SKM-1 (cell line): ENCODE measurements at regions not wholly inside any gene's neighbourhood (a gene's known extent, or its start where the extent isn't known, plus 50 kb on each side); places are given as distances from the start of the nearest gene placed in this dataset.

Source experiments
- DNase-seq: peaks from one replicate; lab custom pipeline; 2025; ENCODE audit not compliant: unreplicated experiment; lab: John Stamatoyannopoulos, UW

DNA sequence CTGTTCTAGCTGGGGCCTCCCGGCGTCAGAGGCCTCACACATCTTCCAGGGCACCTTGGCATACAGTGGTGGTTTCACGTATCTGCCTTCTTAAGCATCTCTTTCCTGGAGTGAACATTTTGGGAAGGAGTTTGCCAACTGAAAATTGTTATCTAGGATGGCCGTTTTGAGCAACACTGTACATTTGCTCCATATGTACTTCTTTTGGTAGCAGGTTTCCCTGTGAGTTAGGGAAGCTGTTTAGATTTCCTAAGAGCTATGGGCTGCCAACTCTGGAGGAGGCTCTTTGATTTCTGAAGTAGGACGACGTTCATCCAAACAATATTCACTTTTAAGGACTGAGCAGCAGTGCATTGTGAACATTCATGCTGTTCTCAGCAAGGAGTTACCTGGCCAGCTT, 665.9 kb downstream of the SQOR start:
- no peak for DNase-seq

DNA sequence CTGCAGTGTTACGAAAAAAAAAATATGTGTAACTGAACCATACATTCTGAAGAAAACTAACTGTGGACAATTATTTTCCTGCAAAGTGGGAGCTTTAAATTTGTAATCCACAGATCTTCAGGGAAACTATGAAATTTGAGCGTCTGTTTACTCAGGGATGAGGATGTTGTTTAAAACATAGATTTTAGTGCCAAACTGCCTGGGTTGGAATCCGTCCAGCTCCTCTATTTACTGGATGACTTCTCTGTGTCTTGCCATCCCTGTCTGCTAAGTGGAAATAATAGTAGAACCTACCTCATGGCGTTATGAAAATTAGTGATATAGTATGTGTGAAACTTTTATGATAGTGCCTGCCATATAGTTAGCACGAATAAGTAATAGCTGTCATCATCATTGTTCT, 666.5 kb downstream of the SQOR start:
- no peak for DNase-seq

DNA sequence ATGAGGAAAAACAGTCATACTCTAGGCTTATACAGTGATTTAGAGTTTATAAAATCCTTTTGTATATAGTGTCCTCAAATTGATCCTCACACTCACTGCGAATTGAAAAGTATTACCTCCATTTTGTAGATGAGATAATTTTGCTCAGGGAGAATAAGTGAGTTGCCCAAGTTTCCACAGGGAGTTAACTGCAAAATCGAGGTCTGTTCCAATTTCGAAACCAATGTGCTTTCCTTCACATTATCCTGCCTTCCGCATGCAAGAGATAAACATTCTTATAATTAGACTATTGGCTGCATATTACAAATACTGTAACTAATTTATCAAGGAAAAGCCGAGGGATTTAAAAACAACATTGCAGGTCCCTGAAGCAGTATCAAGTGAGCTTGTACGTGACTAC, 667.0 kb downstream of the SQOR start:
- no peak for DNase-seq

DNA sequence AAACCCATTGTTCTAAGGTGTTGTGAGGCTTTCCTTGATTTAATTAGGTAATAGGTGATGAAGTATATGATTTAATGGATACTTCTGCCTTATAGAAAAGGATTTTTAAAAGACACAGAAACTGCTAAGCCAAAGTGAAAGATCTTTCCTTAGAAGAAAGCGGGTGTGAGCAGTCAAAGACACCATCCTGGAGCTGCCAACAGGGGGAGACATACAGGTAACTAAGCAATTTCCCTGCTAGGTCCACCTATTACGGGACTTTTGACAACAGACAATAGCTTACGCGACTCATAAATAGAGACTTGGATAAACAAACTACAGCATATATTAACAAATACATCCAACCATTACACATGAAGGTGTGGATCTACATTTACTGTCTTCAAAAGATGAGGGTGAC, 669.5 kb downstream of the SQOR start:
- peak; percentile 3 for DNase-seq

DNA sequence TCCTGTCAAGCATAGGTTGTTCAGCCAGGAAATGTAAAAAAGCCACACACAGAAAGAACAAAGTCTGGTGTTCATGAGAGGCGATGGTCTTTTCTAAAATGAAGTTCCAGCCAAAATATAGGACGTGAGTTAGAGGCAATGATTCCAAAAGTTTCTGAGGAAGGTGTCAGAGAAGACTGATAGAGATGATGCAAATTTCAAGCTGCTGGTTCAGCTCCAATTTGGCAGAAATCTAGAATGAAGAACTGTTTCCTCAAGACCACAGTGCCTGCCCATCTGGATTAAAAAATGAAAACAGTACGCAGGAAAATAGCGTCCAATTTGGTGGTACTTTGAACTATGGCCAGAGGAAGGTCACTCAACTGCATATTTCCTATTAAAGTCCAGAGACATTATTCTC, 672.9 kb downstream of the SQOR start:
- DNase-seq, result no peak

DNA sequence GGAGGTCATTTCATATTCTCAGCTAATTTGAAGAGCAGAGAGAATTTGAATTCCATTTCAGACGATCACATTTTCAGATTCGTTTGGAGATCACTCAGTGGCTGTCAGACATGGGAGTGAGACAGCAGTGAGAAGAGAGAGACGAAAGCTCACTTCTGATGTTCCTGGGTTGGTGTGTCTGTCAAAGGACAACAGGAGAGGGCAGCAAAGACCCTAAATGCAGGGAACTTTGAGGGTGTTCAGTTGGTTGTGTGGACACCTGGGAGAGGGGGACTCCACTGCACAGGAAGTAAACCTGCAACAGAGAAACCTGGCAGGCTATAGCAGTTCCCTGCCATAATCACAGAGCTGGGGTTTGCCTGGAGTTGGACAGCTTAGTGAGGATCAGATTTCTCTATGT, 675.1 kb downstream of the SQOR start:
- no peak for DNase-seq

DNA sequence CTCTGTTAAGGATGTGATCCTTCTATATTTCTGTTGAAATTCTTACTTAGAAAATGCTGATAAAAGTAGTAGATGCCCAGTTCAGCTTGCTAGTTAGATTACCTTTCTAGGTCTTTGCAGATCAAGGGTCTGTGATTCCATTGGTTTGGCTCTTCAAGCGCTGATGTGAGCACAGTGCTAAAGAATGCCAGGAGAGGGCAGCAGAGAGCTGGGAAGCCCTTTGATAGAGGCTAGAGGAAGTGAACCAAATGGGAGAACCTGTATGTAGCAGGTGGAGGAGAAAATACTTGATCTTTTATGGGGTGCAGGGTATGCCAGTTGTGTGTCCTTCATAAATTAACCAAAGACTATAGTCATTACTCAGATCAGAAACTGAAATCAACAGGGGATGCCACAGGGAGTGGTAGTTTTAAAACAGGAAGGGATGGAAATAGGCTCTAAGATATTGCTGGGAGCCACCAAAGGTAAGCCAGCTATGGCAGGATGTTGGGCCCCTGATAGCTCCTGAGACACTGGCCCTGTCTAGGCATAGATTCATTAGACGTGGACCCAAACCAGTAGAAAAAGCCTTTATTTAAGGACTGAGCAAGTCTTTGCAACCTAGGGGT, 677.4 kb downstream of the SQOR start:
- peak; percentile 59 for DNase-seq

DNA sequence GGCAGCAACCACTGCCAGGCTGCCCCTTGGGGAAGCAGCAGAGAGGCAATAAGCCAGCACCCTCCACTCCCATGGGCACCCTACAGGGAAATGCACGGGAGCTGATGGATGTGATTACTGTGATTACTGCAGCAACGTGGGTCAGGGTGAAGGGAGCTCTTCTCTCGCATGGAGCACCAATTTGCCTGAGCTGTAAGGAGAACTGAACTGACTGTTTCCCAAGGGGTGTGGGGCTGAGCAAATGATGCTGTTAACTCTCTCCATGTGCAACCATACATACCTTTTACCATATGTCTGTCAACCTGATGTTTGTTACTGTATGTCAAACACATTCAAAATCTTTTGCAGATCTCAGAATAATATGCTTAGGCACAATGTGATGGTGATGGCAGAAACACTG, 680.6 kb downstream of the SQOR start:
- no peak for DNase-seq

DNA sequence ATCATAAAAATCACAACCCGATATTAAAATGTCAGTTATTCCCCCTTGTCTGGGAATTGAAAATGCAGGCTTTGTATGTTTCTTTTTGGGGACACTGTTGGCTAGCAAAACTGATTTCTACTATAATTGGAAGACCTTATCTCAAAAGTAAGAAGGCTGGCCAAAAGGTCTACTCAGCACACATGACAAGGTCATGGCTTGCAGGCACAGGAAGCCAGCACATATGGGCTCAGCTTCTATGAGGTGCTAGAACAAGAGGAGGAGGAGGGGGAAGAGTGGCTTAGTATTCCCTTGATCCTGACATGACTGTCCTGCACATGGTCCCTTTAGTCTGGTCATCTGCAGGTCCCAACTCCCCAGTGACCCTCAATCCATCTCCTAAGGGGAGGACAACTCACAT, 681.2 kb downstream of the SQOR start:
- DNase-seq, result no peak

DNA sequence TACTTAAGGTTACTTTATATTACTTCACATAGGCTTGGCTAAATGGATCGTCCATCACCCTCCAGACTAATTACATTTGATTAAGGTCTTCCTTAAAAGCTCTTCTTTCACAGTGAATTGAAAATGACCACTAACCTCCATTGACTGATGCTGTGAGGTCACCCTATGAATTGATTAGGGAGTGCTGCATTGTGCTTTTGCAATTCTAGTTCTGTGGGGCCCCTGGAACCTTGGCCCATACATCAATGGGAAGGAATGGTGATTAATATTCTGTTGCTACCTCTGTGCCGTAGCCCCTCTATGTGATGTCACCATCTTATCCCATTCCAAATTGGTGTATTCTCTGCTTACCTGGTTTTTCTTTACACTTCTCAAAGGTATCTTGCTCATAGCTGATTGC, 682.2 kb downstream of the SQOR start:
- DNase-seq, result no peak

DNA sequence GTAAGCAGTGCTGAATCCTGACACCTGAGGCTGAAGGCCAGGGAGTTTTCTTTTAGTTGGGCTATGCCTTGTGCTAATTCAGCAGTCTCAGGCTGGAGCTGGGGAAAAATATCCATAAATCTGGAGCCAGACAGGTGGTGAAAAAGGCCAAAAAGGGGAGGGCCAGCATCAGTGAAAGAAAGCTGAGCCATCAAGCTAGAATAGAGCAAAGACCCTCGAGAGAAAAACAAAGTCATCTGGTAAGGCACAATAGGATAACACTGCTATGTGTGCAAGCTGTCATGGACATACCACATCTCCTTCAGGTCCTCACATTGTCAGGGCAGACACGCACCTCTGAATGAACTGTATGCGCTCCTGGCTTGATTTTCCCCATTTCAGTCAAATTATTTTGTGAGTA, 687.9 kb downstream of the SQOR start:
- no peak for DNase-seq

DNA sequence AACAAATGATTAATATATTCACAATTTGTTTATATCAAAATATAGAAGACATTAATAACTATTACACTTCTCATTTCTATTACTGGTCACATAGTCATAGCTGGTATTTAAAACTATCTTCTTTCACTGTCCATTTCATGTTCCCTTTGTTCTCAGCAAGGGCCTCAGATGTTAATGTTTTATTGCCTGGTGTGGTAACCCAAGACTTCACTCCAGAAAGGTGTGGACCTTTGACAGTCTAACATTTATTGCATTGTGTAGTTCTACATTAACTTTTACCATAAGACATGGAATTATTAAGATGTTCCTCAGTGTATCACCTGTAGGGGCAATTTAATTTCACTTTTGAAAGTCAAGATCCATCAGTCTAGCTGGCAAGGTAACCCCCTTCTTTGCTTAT, 691.3 kb downstream of the SQOR start:
- no peak for DNase-seq

DNA sequence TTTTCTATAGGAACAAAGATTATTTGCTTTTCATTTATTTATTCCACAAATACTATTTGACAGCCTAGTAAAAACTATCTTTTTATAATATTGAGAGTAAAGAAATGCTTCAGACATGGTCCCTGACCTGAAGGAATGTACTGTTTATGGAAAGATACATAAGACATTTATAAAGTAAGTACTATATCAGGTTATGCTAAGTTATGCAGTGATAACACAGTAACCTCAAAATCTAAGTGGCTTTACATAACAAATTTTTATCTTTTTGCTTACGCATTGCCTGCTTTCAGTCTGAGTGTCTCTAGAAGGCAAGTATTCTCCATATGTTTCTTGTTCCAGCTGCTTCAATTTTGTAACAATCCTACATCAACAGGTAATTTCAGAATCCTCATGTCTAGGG, 694.0 kb downstream of the SQOR start:
- no peak for DNase-seq

DNA sequence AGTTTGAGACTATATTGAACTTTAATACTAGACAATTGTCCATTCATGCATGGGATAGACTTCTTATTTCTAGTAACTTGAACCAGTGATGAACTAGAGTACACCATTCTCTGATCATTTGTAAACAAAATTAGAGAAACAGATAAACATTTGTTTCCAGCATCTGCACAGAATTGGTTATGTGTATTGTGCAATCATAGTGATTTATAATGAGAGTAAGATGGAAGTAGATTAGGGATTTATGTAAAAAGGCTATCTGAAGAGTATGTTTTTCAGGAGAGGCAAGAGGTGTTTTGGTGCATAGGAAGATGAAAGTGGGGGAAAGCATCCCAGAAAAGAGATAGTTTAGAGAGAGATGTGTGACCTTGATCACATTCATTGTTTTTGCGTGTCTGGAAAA, 695.0 kb downstream of the SQOR start:
- DNase-seq, result no peak

DNA sequence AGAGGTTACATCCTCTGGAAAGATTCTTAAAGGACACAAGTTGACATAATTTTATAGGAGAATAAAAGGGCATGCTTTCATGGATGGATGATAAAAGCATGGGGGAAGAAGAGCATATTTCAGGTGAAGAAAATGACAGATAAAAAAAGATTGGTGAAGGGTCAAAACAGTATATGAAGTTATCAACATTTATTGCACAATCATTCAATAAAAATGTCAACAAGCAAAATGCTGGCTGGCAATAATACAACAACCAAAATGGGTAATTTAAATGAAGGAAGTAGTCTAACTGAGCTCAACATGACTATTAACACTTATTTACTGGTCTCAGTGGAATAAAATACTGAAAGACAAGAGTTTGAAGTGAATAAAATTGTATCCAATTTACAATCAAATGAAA, 696.7 kb downstream of the SQOR start:
- no peak for DNase-seq

DNA sequence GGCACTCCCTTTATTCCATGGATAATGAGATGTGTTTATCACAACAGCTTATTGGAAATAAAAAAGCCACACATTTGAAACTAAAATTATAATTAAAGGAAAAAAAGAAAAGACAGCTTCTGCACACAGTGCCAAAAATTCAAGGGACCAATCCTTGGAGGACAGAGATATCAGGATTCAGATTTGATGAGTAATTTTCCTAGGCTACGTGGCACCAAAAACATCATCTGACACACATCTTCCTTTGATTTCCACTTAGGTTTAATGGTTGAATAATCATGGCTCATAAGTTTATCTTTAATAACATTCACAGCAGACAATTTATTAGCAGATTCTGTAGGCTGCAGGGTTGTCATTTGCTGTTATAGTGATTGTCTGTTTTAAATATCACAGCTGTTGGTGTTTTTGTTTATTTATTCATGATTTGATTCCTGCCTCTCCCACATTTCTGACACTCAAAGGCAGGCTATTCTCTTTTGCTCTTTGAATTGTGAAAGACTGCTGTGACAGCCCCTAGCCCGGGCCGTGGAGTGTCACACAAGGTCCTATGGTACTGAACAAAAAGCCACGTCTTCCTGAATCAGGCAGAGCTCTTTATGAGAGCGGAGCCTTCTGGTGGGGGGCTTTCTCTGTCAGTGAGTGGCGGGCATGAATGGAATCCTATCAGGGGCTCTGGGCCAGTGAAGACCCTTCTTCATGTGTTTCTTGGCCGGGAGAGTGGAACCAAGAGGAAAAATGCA, 708.5 kb downstream of the SQOR start:
- no peak for DNase-seq

DNA sequence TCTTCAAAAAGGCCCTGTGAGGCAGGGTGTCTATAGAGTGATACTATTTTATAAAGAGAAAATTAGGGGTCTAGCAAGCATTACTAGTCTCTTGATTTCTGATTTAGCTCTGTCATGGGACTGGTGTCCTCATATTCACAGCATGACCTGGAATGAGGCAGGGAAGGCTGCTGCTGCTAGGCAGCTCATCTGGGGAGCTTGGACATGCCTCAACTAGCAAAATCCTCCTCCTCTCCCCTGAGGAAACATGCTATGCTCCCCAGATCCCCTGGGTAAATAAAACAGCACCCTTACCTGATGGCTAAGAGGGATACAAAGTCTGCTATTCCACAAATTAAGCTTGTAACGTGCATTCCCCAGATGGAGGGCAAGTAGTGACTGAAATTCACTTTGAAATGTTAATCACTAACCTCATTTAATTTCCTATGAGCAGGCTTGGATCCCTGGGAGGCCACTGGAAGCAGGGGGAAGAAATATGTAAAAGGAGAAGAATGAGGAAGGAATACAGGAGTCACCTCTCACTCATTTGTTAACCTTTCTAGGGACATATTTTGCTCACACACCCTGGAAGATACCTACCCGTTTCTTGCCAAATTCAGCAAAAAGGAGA, 709.4 kb downstream of the SQOR start:
- no peak for DNase-seq

DNA sequence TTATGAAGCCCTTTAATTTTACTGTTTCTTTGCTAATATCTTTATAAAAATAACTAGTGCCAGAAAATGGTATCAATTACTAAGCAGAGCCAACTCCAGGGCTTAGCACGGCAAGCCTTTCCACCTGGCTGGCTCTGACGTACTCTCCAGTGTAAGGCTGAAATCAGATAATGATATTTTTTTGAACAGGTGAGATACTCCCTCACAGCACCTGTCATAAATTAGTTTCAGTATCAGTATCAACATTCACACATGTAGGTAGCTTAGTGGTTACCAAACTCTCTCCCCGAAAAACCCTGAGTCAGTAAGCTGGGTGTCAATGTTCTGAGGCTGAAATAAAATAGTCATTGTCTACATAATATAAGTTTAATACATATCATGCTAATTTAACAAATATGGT, 710.1 kb downstream of the SQOR start:
- DNase-seq, result no peak

DNA sequence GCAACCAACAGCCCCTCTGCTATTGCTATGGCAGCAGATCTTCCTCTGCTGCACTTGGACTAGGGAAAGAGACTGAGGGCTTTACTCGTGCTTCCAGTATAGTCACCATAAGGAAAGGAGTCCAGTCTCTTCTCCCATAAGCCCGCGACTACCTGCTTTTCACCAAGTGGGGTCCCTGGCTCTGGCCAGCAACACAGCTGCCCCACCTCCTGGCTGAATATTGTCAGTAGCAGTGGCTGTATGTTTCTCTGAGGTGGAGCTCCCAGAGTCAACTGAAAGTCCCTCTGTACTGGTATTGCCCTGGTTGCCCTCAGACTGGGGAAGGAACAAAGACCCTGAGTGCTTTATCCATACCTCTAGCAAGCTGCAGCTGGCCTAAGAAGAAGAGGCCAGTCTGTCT, 719.6 kb downstream of the SQOR start:
- DNase-seq, result no peak

DNA sequence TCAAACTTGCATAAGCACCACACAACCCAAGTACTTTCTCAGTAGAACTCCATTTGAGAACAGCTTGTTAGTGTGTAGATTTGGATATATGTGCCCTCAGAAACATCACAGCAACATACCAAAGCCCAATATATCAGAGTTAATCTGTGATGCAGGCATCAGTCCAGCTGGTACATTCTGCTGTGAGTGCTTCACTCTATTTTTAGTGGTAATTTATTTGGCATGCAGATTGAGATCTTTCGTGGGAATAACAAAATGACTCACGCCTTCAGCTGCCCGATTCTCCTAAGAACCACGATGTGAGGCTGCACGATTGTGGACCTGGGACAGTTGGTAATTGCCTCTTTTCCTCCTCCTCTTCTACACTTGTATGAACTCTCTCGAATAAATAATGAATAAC, 730.7 kb downstream of the SQOR start:
- no peak for DNase-seq

DNA sequence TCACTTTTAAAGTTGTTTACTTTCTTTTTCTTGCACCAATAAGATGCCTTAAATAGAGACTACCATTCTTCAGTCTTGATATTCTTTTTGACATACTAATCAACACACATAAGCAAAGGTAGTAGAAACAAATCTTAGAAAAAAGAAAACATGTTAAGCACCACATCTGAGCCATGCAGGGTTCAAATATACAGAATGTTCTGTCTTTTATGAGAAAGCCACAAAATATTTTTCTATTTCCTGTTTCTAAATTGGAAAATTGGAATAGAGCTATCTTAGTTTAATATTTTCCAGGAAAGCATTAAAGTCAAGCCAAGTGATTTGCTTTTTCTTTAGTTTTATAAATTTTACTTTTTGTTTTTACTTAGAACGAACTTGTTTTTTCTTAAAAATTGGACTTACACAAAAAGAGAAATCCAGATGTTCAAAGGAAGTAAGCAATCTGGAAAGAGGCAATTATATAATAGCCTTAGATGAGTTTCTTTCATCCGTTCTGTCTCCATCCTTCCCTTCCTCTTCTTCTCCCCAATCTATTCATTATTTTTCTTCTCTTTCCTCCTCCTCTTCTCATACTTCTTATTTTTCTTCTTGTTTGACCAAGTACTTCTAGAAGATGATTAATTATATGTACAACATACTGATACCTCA, 731.7 kb downstream of the SQOR start:
- DNase-seq, result no peak

DNA sequence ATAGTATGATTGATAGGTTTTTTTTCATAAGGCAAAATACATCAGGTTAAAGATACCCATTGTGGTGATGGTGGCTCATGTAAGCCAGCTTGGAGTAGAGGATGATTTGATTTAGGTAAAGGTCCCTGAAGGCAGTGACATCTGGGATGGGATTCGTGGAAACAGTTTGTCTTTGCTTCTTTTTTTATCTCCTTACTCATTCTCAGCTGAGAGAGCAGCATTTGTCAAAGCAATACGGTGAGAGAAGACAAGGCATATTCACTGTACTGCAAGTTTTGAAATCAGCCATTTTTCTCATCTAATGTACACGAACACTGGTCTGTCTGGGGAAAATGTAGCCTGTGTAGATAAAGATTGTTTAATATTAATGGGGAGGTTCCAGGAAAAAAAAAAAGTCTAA, 749.1 kb downstream of the SQOR start:
- DNase-seq, result no peak
